ENCODE measurements at regions not wholly inside any gene's neighbourhood (a gene's known extent, or its start where the extent isn't known, plus 50 kb on each side); places are given as distances from the start of the nearest gene placed in this dataset.

- no peak for DNase-seq (ENCODE audit: low read depth in 1 of 2, low spot score in 2 of 2)
- no peaks in the 10 kb centered on the region for H3K36me3 ChIP-seq
- H3K27ac ChIP-seq, result no peak overlapping the region
- no peaks in the 10 kb centered on the region for H3K27me3 ChIP-seq (replicated peaks)
- no peaks in the 10 kb centered on the region for H3K4me1 ChIP-seq (replicated peaks)
- no peak overlapping the region for H3K4me3 ChIP-seq
- no peaks in the 10 kb centered on the region; the same call in 1 of the 2 replicates for H3K9me3 ChIP-seq (replicated peaks)
Measured at GRCh38 chr5:8012131-8012977, 143.4 kb downstream of the MTRR start.

GRCh38 chr5:8013948-8014710 is 145.2 kb downstream of the MTRR start:
- H3K4me3 ChIP-seq, result no peak overlapping the region
- no peak overlapping the region for H3K27ac ChIP-seq
- no peaks in the 10 kb centered on the region for H3K36me3 ChIP-seq
- no peaks in the 10 kb centered on the region for H3K27me3 ChIP-seq (replicated peaks)
- no peaks in the 10 kb centered on the region; the same call in 1 of the 2 replicates for H3K9me3 ChIP-seq (replicated peaks)
- no peaks in the 10 kb centered on the region for H3K4me1 ChIP-seq (replicated peaks)
- DNase-seq (ENCODE audit: low read depth in 1 of 2, low spot score in 2 of 2), result no peak

- no peaks in the 10 kb centered on the region for H3K27me3 ChIP-seq (replicated peaks)
- H3K9me3 ChIP-seq (replicated peaks), result no peaks in the 10 kb centered on the region
Measured at GRCh38 chr5:8019719-8020218, 150.8 kb downstream of the MTRR start.

GRCh38 chr5:8020861-8021514 is 152.0 kb downstream of the MTRR start:
- DNase-seq (ENCODE audit: low read depth in 1 of 2, low spot score in 2 of 2), result no peak
- Histone ChIP-seq H3K4me3 (no peak overlapping the region), H3K4me1 (replicated peaks) (no peaks in the 10 kb centered on the region), H3K9me3 (replicated peaks) (no peaks in the 10 kb centered on the region), H3K27ac (no peak overlapping the region), H3K27me3 (replicated peaks) (no peaks in the 10 kb centered on the region), H3K36me3 (no peaks in the 10 kb centered on the region)

More at GRCh38 chr5:8019719-8020218, 150.8 kb downstream of the MTRR start:
- H3K36me3 ChIP-seq, result no peaks in the 10 kb centered on the region
- no peak for DNase-seq (ENCODE audit: low read depth in 1 of 2, low spot score in 2 of 2)
- H3K4me3 ChIP-seq, result no peak overlapping the region
- H3K27ac ChIP-seq, result no peak overlapping the region
- no peaks in the 10 kb centered on the region for H3K4me1 ChIP-seq (replicated peaks)

- no peaks in the 10 kb centered on the region for H3K4me1 ChIP-seq (replicated peaks)
- no peaks in the 10 kb centered on the region; the same call in 1 of the 2 replicates for H3K9me3 ChIP-seq (replicated peaks)
- no peak overlapping the region for H3K4me3 ChIP-seq
- no peaks in the 10 kb centered on the region; the same call in 1 of the 2 replicates for H3K27me3 ChIP-seq (replicated peaks)
- H3K36me3 ChIP-seq, result no peaks in the 10 kb centered on the region
- H3K27ac ChIP-seq, result no peak overlapping the region
- DNase-seq (ENCODE audit: low read depth in 1 of 2, low spot score in 2 of 2), result no peak
Measured at GRCh38 chr5:8028243-8028642, 159.3 kb downstream of the MTRR start.

GRCh38 chr5:8033261-8033660 is 164.3 kb downstream of the MTRR start:
- no peaks in the 10 kb centered on the region for H3K4me1 ChIP-seq (replicated peaks)
- no peak overlapping the region for H3K27ac ChIP-seq
- H3K9me3 ChIP-seq (replicated peaks), result no peaks in the 10 kb centered on the region; the same call in 1 of the 2 replicates
- no peak for DNase-seq (ENCODE audit: low read depth in 1 of 2, low spot score in 2 of 2)
- H3K4me3 ChIP-seq, result no peak overlapping the region
- no peaks in the 10 kb centered on the region for H3K36me3 ChIP-seq
- no peaks in the 10 kb centered on the region; the same call in 1 of the 2 replicates for H3K27me3 ChIP-seq (replicated peaks)

GRCh38 chr5:8034852-8035251 is 165.9 kb downstream of the MTRR start:
- Histone ChIP-seq H3K9me3 (replicated peaks) (peaks cover 3% of the 10 kb centered on the region; the same call in 1 of the 2 replicates), H3K27ac (no peak overlapping the region), H3K36me3 (no peaks in the 10 kb centered on the region), H3K4me3 (no peak overlapping the region), H3K27me3 (replicated peaks) (no peaks in the 10 kb centered on the region; the same call in 1 of the 2 replicates), H3K4me1 (replicated peaks) (no peaks in the 10 kb centered on the region)
- DNase-seq (ENCODE audit: low read depth in 1 of 2, low spot score in 2 of 2), result no peak

GRCh38 chr5:8048920-8049319 is 180.0 kb downstream of the MTRR start:
- Histone ChIP-seq H3K27ac (no peak overlapping the region), H3K36me3 (no peaks in the 10 kb centered on the region), H3K27me3 (replicated peaks) (no peaks in the 10 kb centered on the region), H3K4me3 (no peak overlapping the region), H3K4me1 (replicated peaks) (no peaks in the 10 kb centered on the region), H3K9me3 (replicated peaks) (peaks cover 2% of the 10 kb centered on the region; the same call in 1 of the 2 replicates)
- no peak for DNase-seq (ENCODE audit: low read depth in 1 of 2, low spot score in 2 of 2)

- DNase-seq (ENCODE audit: low read depth in 1 of 2, low spot score in 2 of 2), result no peak
- Histone ChIP-seq H3K9me3 (replicated peaks) (peaks cover 2% of the 10 kb centered on the region; the same call in 1 of the 2 replicates), H3K27me3 (replicated peaks) (no peaks in the 10 kb centered on the region)
Measured at GRCh38 chr5:8050616-8051175, 181.7 kb downstream of the MTRR start.

GRCh38 chr5:8053270-8053669 is 184.3 kb downstream of the MTRR start:
- Histone ChIP-seq H3K4me3 (no peak overlapping the region), H3K4me1 (replicated peaks) (no peaks in the 10 kb centered on the region), H3K36me3 (no peaks in the 10 kb centered on the region), H3K27me3 (replicated peaks) (no peaks in the 10 kb centered on the region), H3K27ac (no peak overlapping the region), H3K9me3 (replicated peaks) (no peaks in the 10 kb centered on the region)
- no peak for DNase-seq (ENCODE audit: low read depth in 1 of 2, low spot score in 2 of 2)

More at GRCh38 chr5:8050616-8051175, 181.7 kb downstream of the MTRR start:
- H3K4me3 ChIP-seq, result no peak overlapping the region
- no peaks in the 10 kb centered on the region for H3K36me3 ChIP-seq
- no peak overlapping the region for H3K27ac ChIP-seq
- no peaks in the 10 kb centered on the region for H3K4me1 ChIP-seq (replicated peaks)

- Histone ChIP-seq H3K4me1 (replicated peaks) (no peaks in the 10 kb centered on the region), H3K9me3 (replicated peaks) (no peaks in the 10 kb centered on the region; the same call in 1 of the 2 replicates), H3K27ac (no peak overlapping the region), H3K27me3 (replicated peaks) (no peaks in the 10 kb centered on the region; the same call in 1 of the 2 replicates), H3K4me3 (no peak overlapping the region), H3K36me3 (no peaks in the 10 kb centered on the region)
- no peak for DNase-seq (ENCODE audit: low read depth in 1 of 2, low spot score in 2 of 2)
Measured at GRCh38 chr5:8057769-8058168, 188.8 kb downstream of the MTRR start.

GRCh38 chr5:8058616-8059190 is 189.8 kb downstream of the MTRR start:
- H3K4me1 ChIP-seq (replicated peaks), result no peaks in the 10 kb centered on the region
- H3K9me3 ChIP-seq (replicated peaks), result no peaks in the 10 kb centered on the region; the same call in 1 of the 2 replicates
- no peak overlapping the region for H3K27ac ChIP-seq
- no peak overlapping the region for H3K4me3 ChIP-seq
- DNase-seq (ENCODE audit: low read depth in 1 of 2, low spot score in 2 of 2), result no peak
- H3K27me3 ChIP-seq (replicated peaks), result peaks cover 4% of the 10 kb centered on the region; the same call in 1 of the 2 replicates
- no peaks in the 10 kb centered on the region for H3K36me3 ChIP-seq

GRCh38 chr5:8059337-8059736 is 190.4 kb downstream of the MTRR start:
- peaks cover 4% of the 10 kb centered on the region; the same call in 1 of the 2 replicates for H3K27me3 ChIP-seq (replicated peaks)

More at GRCh38 chr5:8059337-8059736, 190.4 kb downstream of the MTRR start:
- Histone ChIP-seq H3K27ac (no peak overlapping the region), H3K4me3 (no peak overlapping the region), H3K4me1 (replicated peaks) (no peaks in the 10 kb centered on the region), H3K9me3 (replicated peaks) (no peaks in the 10 kb centered on the region; the same call in 1 of the 2 replicates), H3K36me3 (no peaks in the 10 kb centered on the region)
- DNase-seq (ENCODE audit: low read depth in 1 of 2, low spot score in 2 of 2), result no peak
